GM18867 (cell line): ENCODE measurements at regions not wholly inside any gene's neighbourhood (a gene's known extent, or its start where the extent isn't known, plus 50 kb on each side); places are given as distances from the start of the nearest gene placed in this dataset.

Source experiments
- ATAC-seq: cut with Tn5 transposase; IDR thresholded peaks from one replicate; pipeline ENCODE4 v1.9.1; 2021; ENCODE audit warnings: mild to moderate bottlenecking, moderate library complexity; ENCODE audit not compliant: unreplicated experiment

DNA sequence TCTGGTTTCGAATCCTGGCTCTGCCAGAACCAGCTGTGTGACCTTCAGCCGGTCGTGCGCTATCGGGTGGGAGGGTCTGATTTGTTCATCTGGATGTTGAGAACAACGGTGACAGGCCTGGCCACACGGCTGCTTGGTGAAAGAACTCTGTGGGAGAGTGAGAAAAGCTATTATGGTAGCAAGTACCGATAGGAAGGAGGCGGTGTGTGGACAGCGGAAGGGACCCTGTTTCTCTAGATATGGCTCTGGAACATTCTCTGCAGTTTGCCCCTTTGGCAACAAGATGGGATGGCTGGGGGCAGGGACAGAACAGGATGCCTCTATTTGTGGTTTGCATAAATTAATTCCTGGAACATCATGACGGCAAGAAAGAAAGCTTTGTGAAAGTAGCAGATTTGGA lies 347.3 kb downstream of the AACS start:
- no peak for ATAC-seq

DNA sequence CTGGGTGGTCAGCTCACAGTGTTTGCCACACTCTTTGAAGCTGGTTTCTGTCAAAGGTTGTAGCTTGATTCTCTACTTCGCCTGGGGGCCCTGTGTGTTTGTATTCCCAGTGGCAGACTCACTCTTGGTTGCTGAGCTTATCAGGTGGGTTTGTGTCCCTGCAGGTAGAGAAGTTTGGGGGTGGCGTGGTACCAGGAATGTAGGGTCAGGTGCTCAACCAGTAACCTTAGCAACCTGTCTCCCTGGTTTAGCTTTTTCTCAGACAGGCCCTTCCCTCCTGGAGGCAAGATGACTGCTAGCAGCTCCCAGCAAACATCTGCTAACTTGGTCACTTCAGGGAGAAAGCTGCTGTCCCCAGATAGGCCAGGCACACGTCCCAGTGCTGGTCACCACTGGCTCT lies 352.2 kb downstream of the AACS start:
- no peak for ATAC-seq

DNA sequence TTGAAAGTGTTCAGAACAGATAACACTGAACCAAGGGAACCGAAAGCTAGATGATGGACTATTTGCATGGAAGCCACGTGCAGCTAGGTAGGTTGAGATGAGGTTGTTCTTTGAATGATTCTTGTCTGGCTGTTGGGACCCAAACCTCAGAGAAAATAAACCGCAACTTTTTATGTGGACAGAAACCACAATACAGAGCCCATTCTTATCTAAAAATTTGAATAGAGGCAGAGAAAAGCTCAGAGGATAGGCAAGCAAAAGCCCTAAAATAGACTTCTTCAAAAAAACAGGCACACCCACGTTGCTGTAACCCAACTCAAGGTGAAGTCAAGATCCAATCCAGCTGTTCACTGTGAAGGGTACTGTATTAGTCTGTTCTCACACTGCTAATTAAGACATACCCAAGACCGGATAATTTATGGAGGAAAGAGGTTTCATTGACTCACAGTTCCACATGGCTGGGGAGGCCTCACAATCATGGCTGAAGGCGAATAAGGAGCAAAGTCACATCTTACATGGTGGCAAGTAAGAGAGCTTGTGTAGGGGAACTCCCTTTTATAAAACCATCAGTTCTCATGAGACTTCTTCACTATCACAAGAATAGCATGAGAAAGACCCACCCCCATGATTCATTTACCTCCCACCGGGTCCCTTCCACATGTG lies 353.8 kb downstream of the AACS start:
- peak; percentile 80 for ATAC-seq

DNA sequence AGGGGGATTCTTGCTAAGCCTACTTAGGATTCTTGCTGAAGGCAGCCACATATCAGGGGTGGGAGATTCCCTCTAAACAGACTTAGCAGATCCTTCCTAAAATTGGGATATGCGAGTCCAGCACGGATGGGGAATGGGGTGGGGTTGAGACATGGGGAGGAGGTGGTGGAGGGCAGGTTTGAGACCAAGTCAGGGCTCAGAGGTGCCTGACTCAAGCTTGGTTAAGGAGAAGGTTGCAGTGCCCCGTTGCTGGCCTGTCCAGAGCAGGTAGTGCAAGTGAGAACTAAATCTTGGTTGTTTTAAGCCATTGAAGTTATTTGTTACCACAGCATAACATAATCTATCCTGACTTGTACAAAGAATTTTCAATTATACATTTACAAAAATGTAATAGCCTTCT lies 359.7 kb downstream of the AACS start:
- ATAC-seq, result no peak

DNA sequence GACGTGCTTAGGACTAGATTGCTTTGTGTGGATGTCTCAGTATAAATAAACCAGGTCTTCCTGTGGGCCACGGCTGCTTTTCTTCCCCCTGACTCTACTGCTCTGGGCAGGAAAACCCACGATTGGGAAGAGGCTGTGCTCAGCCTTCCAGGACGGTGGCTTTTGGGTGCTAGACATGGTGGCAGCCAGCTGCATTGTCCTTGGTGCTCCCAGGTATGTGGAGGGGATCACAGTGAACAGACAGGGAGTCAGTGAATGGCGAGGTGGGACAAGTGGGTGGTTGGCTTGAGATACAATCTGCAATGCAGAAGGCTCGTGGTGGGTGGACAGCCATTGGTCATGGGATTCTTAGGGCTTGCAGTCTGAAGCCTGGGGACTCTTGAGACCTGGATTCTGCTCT lies 366.3 kb downstream of the AACS start:
- ATAC-seq, result no peak

DNA sequence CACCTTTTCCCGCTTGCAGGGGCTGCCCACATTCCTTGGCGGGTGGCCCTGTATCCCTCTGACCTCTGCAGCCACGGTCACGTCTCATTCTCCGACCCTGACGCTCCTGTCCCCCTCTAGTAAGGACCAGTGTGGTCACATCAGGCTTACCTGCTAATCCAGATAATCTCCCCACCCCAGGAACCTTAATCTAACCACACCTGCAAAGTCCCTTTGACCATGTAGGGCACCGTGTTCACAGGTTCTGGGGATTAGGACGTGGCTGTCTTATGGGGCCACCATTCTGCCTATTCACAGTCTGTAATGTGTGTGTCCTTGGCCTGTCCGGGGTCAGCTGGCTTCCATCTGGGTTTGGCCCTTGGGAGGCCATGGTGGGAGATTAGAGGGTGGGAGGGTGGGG lies 368.9 kb downstream of the AACS start:
- ATAC-seq, result no peak

DNA sequence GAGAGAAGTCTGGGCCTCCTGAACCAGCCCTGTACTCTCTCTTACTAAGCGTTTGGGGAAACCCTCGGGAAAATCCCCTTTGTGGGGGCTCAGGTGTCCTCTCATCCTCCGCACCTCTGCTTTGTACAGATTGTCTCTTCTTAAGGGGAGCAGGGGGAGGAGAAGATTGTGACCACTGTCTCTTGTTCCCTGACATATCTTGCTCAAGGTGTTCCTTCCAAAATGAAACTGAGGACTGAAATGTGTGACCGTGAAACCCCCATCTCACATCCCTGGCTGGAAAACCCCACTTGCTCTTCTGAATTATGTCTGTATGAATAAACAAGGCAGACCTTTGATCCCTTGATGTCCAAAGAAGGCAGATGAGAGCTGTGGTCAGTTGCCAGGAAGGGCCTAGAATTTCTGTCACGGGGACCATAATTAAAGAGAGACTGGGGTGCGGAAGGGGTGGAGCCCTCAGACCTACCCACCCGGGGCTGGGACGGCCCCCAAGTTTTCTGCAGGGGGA lies 369.8 kb downstream of the AACS start:
- peak; percentile 72 for ATAC-seq

DNA sequence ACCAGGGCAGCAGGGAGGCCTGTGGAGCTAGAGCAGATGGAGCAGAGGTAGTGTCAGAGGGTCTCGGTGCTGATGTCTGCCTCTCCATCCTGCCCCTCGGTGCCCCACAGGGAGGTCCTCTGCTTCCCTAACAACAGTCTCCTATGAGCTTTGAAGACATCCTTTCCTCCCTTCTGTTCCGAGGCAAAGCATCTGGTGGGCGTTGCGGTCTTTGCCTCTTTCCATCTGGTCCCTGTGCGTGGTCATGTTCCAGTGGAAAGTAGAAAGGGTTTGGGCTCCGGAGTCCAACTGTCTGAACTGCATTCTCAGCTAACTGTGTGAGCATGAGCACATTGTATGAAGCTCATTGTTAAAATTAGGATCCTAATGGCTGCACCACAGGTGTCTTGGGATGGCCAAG lies 370.6 kb downstream of the AACS start:
- ATAC-seq, result no peak

DNA sequence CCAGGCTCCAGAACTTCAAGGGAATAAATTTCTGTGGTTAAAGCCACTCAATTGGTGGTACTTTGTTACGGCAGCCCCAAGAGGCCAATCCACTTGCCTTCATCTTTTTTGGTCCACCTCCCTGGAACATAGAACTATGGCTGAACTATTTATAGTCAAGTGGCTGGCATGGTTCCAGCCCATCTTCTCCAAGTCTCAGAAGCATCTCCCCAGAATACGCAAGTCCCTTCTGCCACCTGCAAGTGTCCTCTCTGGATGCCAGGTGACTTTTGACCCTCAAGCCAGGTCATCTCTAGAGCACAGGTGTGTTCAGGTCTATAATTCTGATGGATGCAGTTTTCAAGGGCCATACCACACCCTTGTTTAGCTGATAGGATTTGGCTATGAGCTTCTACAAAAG lies 371.5 kb downstream of the AACS start:
- ATAC-seq, result no peak

DNA sequence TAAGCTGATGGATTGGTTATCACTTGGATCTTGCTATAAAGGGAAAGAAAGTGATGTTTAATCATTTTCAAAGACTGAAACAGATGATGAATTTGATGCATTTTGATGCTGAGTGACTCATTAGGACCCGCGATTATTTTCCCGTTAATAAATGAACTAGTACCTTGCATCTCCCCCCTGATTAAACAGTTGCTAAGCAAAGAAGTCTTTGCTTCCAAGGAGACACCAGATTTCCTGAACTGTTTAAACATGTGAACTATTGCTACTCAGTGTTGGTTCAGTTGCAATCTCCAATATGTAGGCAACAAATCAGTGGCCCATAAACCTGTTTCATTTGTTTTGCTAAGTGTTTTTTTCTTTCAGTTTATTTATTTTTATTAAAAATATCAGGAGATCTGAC lies 375.2 kb downstream of the AACS start:
- ATAC-seq, result no peak

DNA sequence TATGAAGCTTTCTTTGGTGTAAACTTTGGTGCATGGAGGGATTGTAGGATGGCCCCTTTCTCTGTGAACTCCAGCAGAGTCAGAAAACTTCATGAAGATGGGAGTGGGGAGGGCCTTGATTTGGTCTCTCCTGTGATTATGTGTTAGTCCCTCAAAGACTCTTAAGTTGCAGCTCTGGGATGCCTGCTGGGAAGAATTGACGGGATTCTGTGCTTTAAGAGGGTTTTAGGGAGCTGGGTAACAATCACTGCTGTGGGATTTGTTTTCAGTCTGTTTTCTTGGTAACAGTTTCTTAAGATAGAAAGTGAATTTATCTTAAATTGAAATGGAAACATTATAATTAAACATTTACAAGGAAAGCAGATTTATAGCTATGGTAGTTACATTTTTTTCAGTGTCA lies 378.1 kb downstream of the AACS start:
- ATAC-seq, result no peak

DNA sequence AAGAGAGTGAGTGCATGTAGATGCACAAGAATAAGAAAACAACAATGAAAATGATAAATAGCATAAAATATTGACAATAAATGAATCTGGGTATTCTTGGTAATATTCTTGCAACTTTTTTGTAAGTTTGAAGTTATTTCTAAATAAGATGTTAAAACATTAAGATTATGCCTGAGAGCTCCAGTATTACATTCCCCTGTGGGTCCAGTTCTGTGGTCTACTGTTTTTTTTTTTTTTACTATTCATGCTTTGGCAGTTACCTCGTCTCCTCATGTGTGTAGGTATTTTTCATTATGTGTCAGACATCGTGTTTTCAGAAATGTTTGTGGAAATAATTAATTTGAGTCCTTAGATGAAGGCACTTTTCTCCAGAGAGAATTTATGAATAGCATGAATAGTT lies 386.2 kb downstream of the AACS start:
- ATAC-seq, result no peak

DNA sequence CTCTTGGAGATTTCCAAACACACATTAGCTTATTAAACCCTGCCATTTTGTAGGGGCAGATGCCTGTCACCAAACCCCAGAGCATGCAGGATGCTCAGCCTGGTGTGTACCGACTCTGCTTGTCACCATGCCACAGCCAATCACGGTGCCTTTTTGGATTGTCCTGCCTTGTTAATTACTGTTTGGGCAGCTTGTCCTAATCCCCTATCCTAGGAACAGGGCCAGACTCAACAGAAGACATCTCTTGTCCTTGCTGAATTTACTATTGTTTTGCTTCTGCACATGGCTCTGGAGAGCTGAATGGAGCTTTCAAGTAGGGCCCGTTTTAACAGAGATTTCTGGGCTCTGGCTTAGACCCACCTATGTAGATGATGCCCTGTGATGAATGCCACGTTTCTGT lies 388.5 kb downstream of the AACS start:
- ATAC-seq, result no peak

DNA sequence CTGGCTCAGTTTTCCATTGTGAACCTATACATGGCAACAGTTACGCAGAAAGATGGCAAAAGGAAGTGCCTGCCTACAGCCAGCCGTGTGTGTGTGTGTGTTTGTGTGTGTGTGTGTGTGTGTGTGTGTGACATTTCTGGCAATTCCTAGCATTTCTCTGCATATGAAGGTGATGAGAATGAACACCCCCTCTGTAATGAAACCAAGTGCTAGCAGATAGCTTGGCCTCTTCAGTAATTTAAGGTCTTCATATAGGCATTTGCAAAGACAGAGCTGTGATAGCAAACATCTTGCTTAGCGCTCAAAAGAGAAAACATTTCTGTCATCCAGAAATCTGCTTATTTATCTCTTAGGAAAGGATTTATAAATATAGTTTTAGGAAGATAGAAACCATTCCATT lies 389.1 kb downstream of the AACS start:
- no peak for ATAC-seq

DNA sequence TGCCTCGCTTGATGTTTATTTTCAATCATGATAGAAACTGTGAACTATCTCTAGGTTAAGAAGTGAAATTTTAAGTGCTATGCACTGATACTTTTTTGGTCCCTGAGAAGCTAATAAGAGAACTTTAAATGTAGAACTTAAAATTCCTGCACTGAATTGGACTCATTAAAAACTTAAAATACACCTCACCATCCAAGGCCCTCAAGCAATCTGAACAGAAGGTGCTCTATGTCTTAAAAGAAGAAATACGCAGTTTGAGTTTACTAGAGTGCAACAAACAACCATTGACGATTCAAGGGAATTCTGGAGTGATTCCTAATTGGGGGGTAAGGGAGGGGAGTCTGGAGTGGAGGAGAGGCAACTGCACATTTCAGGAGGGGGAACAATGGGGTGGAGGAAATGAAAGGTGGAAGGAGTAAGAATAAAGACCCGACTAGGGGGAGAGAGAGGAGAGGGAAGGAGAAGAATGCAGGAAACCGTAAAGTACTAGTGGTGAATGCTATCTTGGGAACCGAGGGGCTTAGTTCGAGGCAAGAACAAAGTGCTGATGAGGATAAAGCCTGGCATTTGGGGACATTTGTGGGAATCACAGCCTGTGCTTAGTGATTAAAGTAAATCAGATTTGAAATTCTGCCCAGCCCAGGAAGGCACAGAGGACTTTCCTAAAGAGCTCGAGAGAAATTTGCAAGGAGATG lies 389.7 kb downstream of the AACS start:
- ATAC-seq, result no peak

DNA sequence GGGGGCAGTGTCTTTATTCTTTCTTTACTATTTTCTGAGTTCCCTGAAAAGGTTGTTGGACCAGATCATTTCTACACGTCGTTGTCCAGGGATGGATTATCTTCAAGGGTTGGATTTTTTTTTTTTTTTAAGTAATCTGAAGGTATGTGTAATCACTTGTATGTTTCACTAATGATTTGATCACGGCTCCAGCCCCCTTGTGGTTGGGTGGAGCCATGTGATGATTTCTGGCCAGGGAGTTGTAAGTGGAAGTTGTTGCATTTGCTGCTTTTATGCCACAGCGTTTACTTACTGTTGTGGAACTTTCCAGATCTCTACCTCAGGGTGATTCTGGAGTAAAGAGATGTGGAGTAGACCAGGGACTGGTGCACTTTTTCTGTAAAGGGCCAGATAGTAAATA lies 390.3 kb downstream of the AACS start:
- ATAC-seq, result no peak

DNA sequence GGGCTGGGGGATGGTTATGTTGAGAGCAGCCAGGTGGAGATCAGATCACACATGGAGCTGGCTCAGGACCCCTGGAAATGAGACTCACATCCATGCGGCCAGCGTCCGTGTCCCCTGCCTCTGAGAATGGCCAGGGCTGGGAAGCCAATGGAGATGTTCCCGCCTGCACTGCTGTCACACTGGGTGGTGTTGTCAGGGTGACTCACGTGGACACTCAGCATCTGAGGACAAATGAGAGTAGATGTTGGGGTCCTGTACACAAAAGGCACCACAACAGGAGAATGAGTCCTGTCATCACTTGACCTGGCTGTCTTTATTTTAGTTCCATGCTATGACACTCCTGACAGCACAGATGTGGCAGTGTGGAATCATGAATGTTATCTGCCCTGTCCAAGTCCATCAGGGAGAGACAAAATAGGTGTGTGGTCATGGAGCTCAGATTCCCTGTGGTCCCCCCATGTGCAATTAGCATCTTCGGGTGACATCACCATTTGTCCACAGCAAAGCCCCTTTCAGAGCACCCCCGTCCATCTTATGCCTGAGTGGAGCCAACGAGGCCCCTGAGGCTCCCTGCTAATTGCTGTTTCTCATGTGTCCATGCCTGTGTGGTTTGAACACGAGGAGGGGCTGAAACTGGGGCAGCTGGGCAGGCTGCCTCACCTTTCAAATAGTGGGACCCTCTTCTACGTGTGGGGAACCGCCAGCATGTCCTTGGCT lies 393.5 kb downstream of the AACS start:
- no peak for ATAC-seq

DNA sequence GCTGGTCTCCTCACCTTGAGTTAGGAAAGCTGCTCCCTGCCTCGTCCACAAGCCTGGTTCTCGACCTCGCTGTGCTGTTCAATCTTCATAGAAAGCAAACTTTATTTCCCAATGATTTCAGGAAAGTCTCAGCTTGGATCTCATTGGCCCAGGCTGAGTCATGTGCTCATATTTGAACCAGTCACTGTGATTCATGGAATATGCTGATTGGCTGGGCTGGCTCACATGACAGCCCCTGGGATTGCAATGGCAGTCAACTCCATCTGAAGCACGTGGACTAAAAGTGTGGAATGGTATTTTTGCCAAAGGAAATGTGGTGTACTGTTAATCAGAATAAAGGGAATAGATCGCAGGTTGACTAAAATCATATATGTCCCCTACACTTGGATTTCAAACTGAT lies 396.6 kb downstream of the AACS start:
- ATAC-seq, result no peak

DNA sequence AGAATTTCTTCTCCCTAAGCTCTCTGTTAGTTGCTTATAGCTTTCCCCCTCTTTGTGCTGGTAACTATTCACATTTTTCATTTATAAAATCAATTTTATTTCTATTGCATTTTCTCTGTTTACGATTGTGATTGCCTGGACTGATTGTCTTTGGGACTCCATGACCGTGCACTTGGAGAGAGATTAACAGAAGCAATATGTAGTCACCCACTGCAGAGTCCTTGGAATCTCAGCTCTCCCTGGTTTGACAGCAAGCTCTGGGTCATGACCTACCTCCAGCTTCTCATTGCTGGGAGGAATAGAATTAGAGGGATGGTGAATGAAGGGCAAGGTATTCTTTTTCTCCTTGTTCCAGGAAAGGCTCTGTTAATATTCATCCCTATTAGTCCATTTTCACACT lies 398.2 kb downstream of the AACS start:
- ATAC-seq, result no peak

DNA sequence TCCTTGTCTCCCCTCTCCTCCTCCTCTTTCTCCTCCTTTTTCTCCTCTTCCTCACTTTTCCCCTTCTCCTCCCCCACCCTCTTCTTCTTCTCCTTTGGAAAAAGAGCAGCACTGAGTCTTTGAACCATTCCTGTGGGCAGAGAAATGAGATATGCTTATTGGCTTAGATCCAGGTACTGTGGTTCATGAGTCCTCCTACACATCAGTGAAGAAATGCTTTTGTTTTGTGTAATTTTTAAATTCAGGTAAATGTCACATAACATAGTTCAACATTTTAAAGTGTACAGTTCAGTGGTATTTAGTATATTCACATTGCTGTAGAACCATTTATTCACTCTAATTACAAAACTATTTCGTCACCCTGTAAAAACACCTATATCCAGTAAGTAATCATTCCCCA lies 402.1 kb downstream of the AACS start:
- no peak for ATAC-seq

DNA sequence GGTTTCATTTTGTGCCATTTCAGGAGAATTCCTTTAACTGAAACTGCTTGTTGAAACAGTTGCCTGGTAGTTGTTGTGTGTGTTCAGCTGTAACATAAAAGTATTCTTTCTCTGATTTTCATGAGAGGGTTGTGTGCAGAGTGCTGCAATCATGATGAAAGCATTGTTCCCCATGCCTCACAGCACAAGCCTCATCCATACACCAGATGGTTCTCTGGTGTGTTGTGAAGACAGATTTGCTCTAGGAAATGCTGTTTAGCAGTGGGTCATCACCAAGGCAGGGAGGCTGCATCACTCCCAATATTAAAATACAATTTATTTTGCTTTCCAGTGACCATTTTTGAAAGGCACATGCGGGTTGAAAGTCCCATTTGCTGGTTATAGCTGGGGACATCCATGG lies 404.4 kb downstream of the AACS start:
- ATAC-seq, result no peak
